ENCODE measurements at regions not wholly inside any gene's neighbourhood (a gene's known extent, or its start where the extent isn't known, plus 50 kb on each side); places are given as distances from the start of the nearest gene placed in this dataset.

DNA sequence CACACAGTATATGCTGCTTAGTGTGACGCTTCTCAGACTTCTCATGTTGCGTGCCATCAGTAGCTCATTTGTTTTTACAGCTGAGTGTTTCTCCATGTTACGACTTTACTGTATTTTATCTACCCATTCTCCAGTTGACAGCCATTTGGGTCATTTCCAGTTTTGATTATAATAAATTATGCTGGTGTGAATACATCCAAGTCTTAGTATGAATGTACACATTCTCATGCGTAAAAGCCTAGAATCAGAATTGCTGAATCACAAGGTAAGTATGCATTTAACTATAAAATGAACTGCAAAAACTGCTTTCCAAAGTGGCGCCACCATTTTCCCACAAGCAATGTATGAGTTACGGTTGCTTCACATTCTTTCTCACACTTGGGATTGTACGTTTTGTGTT lies 184.2 kb upstream of the SLC35G4 start:
- WGBS: 83% methylated on average over 7 of the region's 7 CpGs
- Histone ChIP-seq H3K9ac (ENCODE audit: low read depth in 1 of 2, low read length in 2 of 2) (no peak overlapping the region), H3K27me3 (ENCODE audit: control insufficient read depth in 4 of 4, insufficient read depth in 4 of 4, low read length in 3 of 4) (peaks cover 0 to 3% (median 0%) of the 10 kb centered on the region in 4 donors), H3K4me1 (ENCODE audit: control insufficient read depth in 4 of 4, insufficient read depth in 4 of 4, low read length in 3 of 4) (no peaks in the 10 kb centered on the region), H3K4me3 (ENCODE audit: low read depth in 1 of 3, low read length in 3 of 3) (no peak overlapping the region), H3K9me3 (ENCODE audit: control insufficient read depth in 4 of 4, low read length in 3 of 4) (no peaks in the 10 kb centered on the region), H3K36me3 (ENCODE audit: control insufficient read depth in 4 of 4, insufficient read depth in 3 of 4, low read depth in 1 of 4, low read length in 3 of 4) (no peaks in the 10 kb centered on the region), H3K27ac (ENCODE audit: low read depth in 1 of 2, low read length in 2 of 2) (no peak overlapping the region)
- no peak for DNase-seq (ENCODE audit: low spot score)
- TF ChIP-seq SP1 (IDR thresholded peaks at IDR 0.05) (no peak), GABPA (IDR thresholded peaks at IDR 0.05 in 1 of 2, conservative IDR thresholded peaks at IDR 0.05 in 1 of 2) (no peak), RXRA (IDR thresholded peaks at IDR 0.05) (no peak), FOXA2 (IDR thresholded peaks at IDR 0.05) (no peak), FOXA1 (IDR thresholded peaks at IDR 0.05) (no peak), NR2F2 (IDR thresholded peaks at IDR 0.05) (no peak), RAD21 (IDR thresholded peaks at IDR 0.05) (no peak), HNF4G (IDR thresholded peaks at IDR 0.05) (no peak)
- TF ChIP-seq, protein P1, sequence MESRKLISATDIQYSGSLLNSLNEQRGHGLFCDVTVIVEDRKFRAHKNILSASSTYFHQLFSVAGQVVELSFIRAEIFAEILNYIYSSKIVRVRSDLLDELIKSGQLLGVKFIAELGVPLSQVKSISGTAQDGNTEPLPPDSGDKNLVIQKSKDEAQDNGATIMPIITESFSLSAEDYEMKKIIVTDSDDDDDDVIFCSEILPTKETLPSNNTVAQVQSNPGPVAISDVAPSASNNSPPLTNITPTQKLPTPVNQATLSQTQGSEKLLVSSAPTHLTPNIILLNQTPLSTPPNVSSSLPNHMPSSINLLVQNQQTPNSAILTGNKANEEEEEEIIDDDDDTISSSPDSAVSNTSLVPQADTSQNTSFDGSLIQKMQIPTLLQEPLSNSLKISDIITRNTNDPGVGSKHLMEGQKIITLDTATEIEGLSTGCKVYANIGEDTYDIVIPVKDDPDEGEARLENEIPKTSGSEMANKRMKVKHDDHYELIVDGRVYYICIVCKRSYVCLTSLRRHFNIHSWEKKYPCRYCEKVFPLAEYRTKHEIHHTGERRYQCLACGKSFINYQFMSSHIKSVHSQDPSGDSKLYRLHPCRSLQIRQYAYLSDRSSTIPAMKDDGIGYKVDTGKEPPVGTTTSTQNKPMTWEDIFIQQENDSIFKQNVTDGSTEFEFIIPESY (IDR thresholded peaks at IDR 0.05): no peak
- TF ChIP-seq, protein P2, sequence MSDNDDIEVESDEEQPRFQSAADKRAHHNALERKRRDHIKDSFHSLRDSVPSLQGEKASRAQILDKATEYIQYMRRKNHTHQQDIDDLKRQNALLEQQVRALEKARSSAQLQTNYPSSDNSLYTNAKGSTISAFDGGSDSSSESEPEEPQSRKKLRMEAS (IDR thresholded peaks at IDR 0.05): no peak

DNA sequence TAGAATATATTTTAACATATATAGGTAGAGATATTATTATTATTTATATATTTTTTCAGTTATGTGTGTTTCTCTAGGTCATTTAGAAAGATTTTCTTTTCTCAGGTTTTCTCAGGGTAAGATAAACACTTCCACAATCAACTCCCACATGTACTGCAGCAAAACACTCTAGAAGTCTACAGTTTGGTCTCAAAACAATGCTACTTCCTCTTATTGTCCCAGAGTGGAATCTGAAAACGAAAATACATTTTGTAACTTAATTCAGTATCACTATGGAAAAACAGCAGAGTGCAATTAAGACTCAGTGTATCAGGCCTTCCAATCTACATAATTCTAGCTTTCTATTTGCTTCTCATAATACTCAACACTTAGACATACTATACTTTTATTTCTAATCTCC lies 190.1 kb upstream of the SLC35G4 start:
- Histone ChIP-seq H3K36me3 (ENCODE audit: control insufficient read depth in 4 of 4, insufficient read depth in 3 of 4, low read depth in 1 of 4, low read length in 3 of 4) (no peaks in the 10 kb centered on the region), H3K27ac (ENCODE audit: low read depth in 1 of 2, low read length in 2 of 2) (no peak overlapping the region), H3K9me3 (ENCODE audit: control insufficient read depth in 4 of 4, low read length in 3 of 4) (no peaks in the 10 kb centered on the region), H3K4me3 (ENCODE audit: low read depth in 1 of 3, low read length in 3 of 3) (no peak overlapping the region), H3K4me1 (ENCODE audit: control insufficient read depth in 4 of 4, insufficient read depth in 4 of 4, low read length in 3 of 4) (no peaks in the 10 kb centered on the region), H3K9ac (ENCODE audit: low read depth in 1 of 2, low read length in 2 of 2) (no peak overlapping the region), H3K27me3 (ENCODE audit: control insufficient read depth in 4 of 4, insufficient read depth in 4 of 4, low read length in 3 of 4) (peaks cover 0 to 3% (median 0%) of the 10 kb centered on the region in 4 donors)
- no peak for DNase-seq (ENCODE audit: low spot score)
- 40% methylated on average over 1 of the region's 1 CpG for WGBS
- TF ChIP-seq, protein P3, sequence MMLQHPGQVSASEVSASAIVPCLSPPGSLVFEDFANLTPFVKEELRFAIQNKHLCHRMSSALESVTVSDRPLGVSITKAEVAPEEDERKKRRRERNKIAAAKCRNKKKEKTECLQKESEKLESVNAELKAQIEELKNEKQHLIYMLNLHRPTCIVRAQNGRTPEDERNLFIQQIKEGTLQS (IDR thresholded peaks at IDR 0.05): no peak
- TF ChIP-seq JUND (IDR thresholded peaks at IDR 0.05): no peak
- TF ChIP-seq, protein P4, sequence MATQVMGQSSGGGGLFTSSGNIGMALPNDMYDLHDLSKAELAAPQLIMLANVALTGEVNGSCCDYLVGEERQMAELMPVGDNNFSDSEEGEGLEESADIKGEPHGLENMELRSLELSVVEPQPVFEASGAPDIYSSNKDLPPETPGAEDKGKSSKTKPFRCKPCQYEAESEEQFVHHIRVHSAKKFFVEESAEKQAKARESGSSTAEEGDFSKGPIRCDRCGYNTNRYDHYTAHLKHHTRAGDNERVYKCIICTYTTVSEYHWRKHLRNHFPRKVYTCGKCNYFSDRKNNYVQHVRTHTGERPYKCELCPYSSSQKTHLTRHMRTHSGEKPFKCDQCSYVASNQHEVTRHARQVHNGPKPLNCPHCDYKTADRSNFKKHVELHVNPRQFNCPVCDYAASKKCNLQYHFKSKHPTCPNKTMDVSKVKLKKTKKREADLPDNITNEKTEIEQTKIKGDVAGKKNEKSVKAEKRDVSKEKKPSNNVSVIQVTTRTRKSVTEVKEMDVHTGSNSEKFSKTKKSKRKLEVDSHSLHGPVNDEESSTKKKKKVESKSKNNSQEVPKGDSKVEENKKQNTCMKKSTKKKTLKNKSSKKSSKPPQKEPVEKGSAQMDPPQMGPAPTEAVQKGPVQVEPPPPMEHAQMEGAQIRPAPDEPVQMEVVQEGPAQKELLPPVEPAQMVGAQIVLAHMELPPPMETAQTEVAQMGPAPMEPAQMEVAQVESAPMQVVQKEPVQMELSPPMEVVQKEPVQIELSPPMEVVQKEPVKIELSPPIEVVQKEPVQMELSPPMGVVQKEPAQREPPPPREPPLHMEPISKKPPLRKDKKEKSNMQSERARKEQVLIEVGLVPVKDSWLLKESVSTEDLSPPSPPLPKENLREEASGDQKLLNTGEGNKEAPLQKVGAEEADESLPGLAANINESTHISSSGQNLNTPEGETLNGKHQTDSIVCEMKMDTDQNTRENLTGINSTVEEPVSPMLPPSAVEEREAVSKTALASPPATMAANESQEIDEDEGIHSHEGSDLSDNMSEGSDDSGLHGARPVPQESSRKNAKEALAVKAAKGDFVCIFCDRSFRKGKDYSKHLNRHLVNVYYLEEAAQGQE (IDR thresholded peaks at IDR 0.05): no peak
- TF ChIP-seq RAD21 (IDR thresholded peaks at IDR 0.05): no peak
- TF ChIP-seq EGR1 (IDR thresholded peaks at IDR 0.05; ENCODE audit: low read depth in 2 of 2): no peak
- TF ChIP-seq, protein P1 (IDR thresholded peaks at IDR 0.05): no peak

Measured in liver (tissue), 7 donors.